HCT116 (cell line): ENCODE measurements at regions not wholly inside any gene's neighbourhood (a gene's known extent, or its start where the extent isn't known, plus 50 kb on each side); places are given as distances from the start of the nearest gene placed in this dataset.

Source experiments
- ATAC-seq: fragments of 200-7000 bp; cut with Tn5 transposase; 2 replicates; pipeline ENCODE4 v1.9.1; 2020; ENCODE audit warnings: mild to moderate bottlenecking, moderate library complexity
- BruUV-seq: library from RNA; stranded (reverse); fragments of 400-500 nt; replicated peaks from 2 replicates; lab custom pipeline; 2021; lab: Mats Ljungman, UMichigan
- CTCF ChIA-PET: fragments of 300-600 bp; sonication (Branson Sonifier 250); formaldehyde crosslinking; loops from one replicate; lab custom pipeline; 2021; ENCODE audit warnings: antibody characterized with exemption; lab: Charles Lee
- POLR2A ChIA-PET: fragments of 300-600, 350-600 bp; sonication (Branson Sonifier 250); formaldehyde crosslinking; loops from one replicate; lab custom pipeline; 2021; ENCODE audit warnings: antibody characterized with exemption; lab: Charles Lee
- RAD21 ChIA-PET, 2 experiments: fragments of 300-600 bp; sonication (Branson Sonifier 250); formaldehyde crosslinking; loops; one replicate each; lab custom pipeline; 2023; ENCODE audit warnings: low total read pairs in 2 of 2; ENCODE audit not compliant: uncharacterized antibody in 2 of 2, unreplicated experiment in 2 of 2, low non-redundant PET in 1 of 2; lab: Charles Lee
- DNase-seq: peaks from one replicate; pipeline ENCODE4 v3.0.0-alpha.2; 2010; ENCODE audit warnings: low read depth, low spot score
- H2AFZ ChIP-seq: fragments of 200-600 bp; shearing (Covaris generic), sonication (generic); 2 replicates; pipeline ENCODE4 v1.6.1; 2017; ENCODE audit warnings: low read depth, mixed run types, mixed read lengths, antibody characterized with exemption, low read length; ENCODE audit not compliant: poor library complexity, severe bottlenecking
- H3K27ac ChIP-seq: 2 replicates; pipeline ENCODE4 v1.5.1; 2012; ENCODE audit warnings: low read depth, low read length
- H3K27me3 ChIP-seq: fragments of 200-600 bp; sonication (generic); 2 replicates; pipeline ENCODE4 v1.6.1; 2016; ENCODE audit warnings: mixed run types, low read length, mixed read lengths; ENCODE audit not compliant: insufficient read depth
- H3K36me3 ChIP-seq, 2 experiments: fragments of 200-500 bp in 1 of 2; fragments of 200-600 bp in 1 of 2; sonication (Bioruptor generic) in 1 of 2; sonication (generic) in 1 of 2; 2 replicates each; pipeline versions ENCODE4 v1.5.1 to v1.6.1; 2014 to 2016; ENCODE audit warnings: low read length in 2 of 2, inconsistent platforms in 1 of 2, mixed read lengths in 1 of 2, mixed run types in 1 of 2; ENCODE audit not compliant: insufficient read depth in 2 of 2, control insufficient read depth in 1 of 2
- H3K4me1 ChIP-seq, 2 experiments: fragments of 200-600 bp in 1 of 2; sonication (generic) in 1 of 2; 2 replicates each; pipeline versions ENCODE4 v1.5.1 to v1.6.1; 2012 to 2017; ENCODE audit warnings: low read length in 2 of 2, inconsistent platforms in 1 of 2, mild to moderate bottlenecking in 1 of 2, mixed read lengths in 1 of 2, mixed run types in 1 of 2, moderate library complexity in 1 of 2; ENCODE audit not compliant: insufficient read depth in 2 of 2, control insufficient read depth in 1 of 2
- H3K4me2 ChIP-seq: fragments of 200-600 bp; sonication (generic); 2 replicates; pipeline ENCODE4 v1.6.1; 2017; ENCODE audit warnings: mixed run types, low read length, mixed read lengths
- H3K4me3 ChIP-seq, 2 experiments: fragments of 200-600 bp in 1 of 2; sonication (generic) in 1 of 2; replicated peaks in 1 of 2; 2 replicates each; pipeline ENCODE4 v1.5.1; 2011 to 2016; ENCODE audit warnings: low read length in 2 of 2, control low read depth in 1 of 2, low read depth in 1 of 2, mild to moderate bottlenecking in 1 of 2, mixed read lengths in 1 of 2, mixed run types in 1 of 2
- H3K79me2 ChIP-seq: fragments of 200-600 bp; sonication (generic); 2 replicates; pipeline ENCODE4 v1.6.1; 2017; ENCODE audit warnings: mild to moderate bottlenecking, mixed run types, low read length, moderate library complexity, mixed read lengths; ENCODE audit not compliant: insufficient read depth
- H3K9ac ChIP-seq: fragments of 200-600 bp; sonication (generic); 2 replicates; pipeline ENCODE4 v1.6.1; 2016; ENCODE audit warnings: low read length, mixed read lengths
- H3K9me2 ChIP-seq: fragments of 200-600 bp; sonication (generic), shearing (Covaris generic); 2 replicates; pipeline ENCODE4 v1.6.1; 2017; ENCODE audit warnings: mixed run types, mild to moderate bottlenecking, moderate library complexity; ENCODE audit not compliant: insufficient read depth
- H3K9me3 ChIP-seq, 2 experiments: fragments of 200-500 bp in 1 of 2; fragments of 200-600 bp in 1 of 2; sonication (Bioruptor generic) in 1 of 2; sonication (generic) in 1 of 2; 2 replicates each; pipeline ENCODE4 v1.6.1; 2014 to 2017; ENCODE audit warnings: low read length in 2 of 2, mixed read lengths in 2 of 2, inconsistent platforms in 1 of 2, low read depth in 1 of 2, mild to moderate bottlenecking in 1 of 2, mixed run types in 1 of 2, moderate library complexity in 1 of 2; ENCODE audit not compliant: control insufficient read depth in 1 of 2, insufficient read depth in 1 of 2
- H4K20me1 ChIP-seq: fragments of 200-600 bp; sonication (generic), shearing (Covaris generic); 2 replicates; pipeline ENCODE4 v1.6.1; 2017; ENCODE audit warnings: mixed run types, mild to moderate bottlenecking, moderate library complexity; ENCODE audit not compliant: insufficient read depth
- EGR1 ChIP-seq: IDR thresholded peaks from 2 replicates; pipeline ENCODE4 v1.6.1; 2012; ENCODE audit warnings: low read depth
- EZH2 ChIP-seq: fragments of 200-600 bp; sonication (generic); IDR thresholded peaks from 2 replicates; pipeline ENCODE4 v1.6.1; 2017; ENCODE audit warnings: antibody characterized with exemption, mixed run types
- EZH2phosphoT487 ChIP-seq: fragments of 200-600 bp; IDR thresholded peaks from 2 replicates; pipeline ENCODE4 v1.6.1; 2018; ENCODE audit warnings: antibody characterized with exemption, borderline replicate concordance
- FOSL1 ChIP-seq: IDR thresholded peaks from 2 replicates; pipeline ENCODE4 v1.6.1; 2012; ENCODE audit warnings: low read depth
- POLR2A ChIP-seq: IDR thresholded peaks from 2 replicates; pipeline ENCODE4 v1.7.0; 2011; ENCODE audit warnings: borderline replicate concordance; ENCODE audit not compliant: insufficient read depth, insufficient read length; ENCODE audit errors: extremely low read depth
- RAD21 ChIP-seq: IDR thresholded peaks from 2 replicates; pipeline ENCODE4 v1.6.1; 2012; ENCODE audit warnings: low read depth, mild to moderate bottlenecking
- SIN3A ChIP-seq: IDR thresholded peaks from 2 replicates; pipeline ENCODE4 v1.6.1; 2012; ENCODE audit warnings: low read depth
- YY1 ChIP-seq: IDR thresholded peaks from 2 replicates; pipeline ENCODE4 v1.6.1; 2011; ENCODE audit warnings: low read length, low read depth, moderate library complexity, mild to moderate bottlenecking; ENCODE audit not compliant: insufficient replicate concordance; ENCODE audit errors: extremely low read depth
- ZBTB33 ChIP-seq: IDR thresholded peaks from 2 replicates; pipeline ENCODE4 v1.6.1; 2011; ENCODE audit warnings: mild to moderate bottlenecking, low read length, moderate library complexity; ENCODE audit not compliant: insufficient replicate concordance; ENCODE audit errors: extremely low read depth
- ZNF274 ChIP-seq: fragments of 200-500 bp; sonication (Bioruptor generic); IDR thresholded peaks from 2 replicates; pipeline ENCODE4 v1.6.1; 2014; ENCODE audit warnings: mild to moderate bottlenecking, low read depth, low read length, inconsistent platforms
- intact Hi-C: fragments of 100-400 bp; cut with micrococcal nuclease; formaldehyde crosslinking; loops from 2 replicates; pipeline ENCODE4 v1.10.0; 2022
- TF ChIP-seq, protein P1 (sequence below), 3 experiments: fragments of 200-600 bp in 1 of 3; sonication (generic) in 1 of 3; IDR thresholded peaks in 2 of 3; conservative IDR thresholded peaks in 1 of 3; 2 replicates each; pipeline ENCODE4 v1.5.1; 2012 to 2017; ENCODE audit warnings: low read depth in 2 of 3, low read length in 2 of 3, antibody characterized with exemption in 1 of 3, borderline replicate concordance in 1 of 3, control low read depth in 1 of 3, mild to moderate bottlenecking in 1 of 3, mixed read lengths in 1 of 3, mixed run types in 1 of 3, moderate library complexity in 1 of 3; ENCODE audit not compliant: insufficient read depth in 1 of 3

GRCh38 chr6:6758915-6759654, 170.6 kb downstream of the LY86 start:
- Histone ChIP-seq H3K79me2 (no peaks in the 10 kb centered on the region), H3K27ac (no peak overlapping the region), H3K4me1 (peaks cover 0 to 12% of the 10 kb centered on the region in 2 experiments; a peak in 2 of 4 replicates), H3K9me3 (no peaks in the 10 kb centered on the region), H3K4me3 (no peak overlapping the region), H3K9ac (no peak overlapping the region), H2AFZ (no peak overlapping the region), H3K9me2 (no peaks in the 10 kb centered on the region), H3K27me3 (no peaks in the 10 kb centered on the region), H3K36me3 (no peaks in the 10 kb centered on the region), H3K4me2 (no peak overlapping the region), H4K20me1 (no peaks in the 10 kb centered on the region)
- peak; percentile 73 for TF ChIP-seq RAD21
- TF ChIP-seq YY1, result no peak
- TF ChIP-seq ZNF274, result no peak
- no peak for TF ChIP-seq POLR2A
- no peak for TF ChIP-seq ZBTB33
- TF ChIP-seq FOSL1, result no peak
- TF ChIP-seq, protein P1, sequence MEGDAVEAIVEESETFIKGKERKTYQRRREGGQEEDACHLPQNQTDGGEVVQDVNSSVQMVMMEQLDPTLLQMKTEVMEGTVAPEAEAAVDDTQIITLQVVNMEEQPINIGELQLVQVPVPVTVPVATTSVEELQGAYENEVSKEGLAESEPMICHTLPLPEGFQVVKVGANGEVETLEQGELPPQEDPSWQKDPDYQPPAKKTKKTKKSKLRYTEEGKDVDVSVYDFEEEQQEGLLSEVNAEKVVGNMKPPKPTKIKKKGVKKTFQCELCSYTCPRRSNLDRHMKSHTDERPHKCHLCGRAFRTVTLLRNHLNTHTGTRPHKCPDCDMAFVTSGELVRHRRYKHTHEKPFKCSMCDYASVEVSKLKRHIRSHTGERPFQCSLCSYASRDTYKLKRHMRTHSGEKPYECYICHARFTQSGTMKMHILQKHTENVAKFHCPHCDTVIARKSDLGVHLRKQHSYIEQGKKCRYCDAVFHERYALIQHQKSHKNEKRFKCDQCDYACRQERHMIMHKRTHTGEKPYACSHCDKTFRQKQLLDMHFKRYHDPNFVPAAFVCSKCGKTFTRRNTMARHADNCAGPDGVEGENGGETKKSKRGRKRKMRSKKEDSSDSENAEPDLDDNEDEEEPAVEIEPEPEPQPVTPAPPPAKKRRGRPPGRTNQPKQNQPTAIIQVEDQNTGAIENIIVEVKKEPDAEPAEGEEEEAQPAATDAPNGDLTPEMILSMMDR (IDR thresholded peaks at IDR 0.05 in 2 of 3, conservative IDR thresholded peaks at IDR 0.05 in 1 of 3; ENCODE audit: borderline replicate concordance in 1 of 3, insufficient read depth in 1 of 3, low read depth in 2 of 3, low read length in 2 of 3), result peak in 2 of 3 experiments; percentile 53 to 60; a peak in 5 of 6 replicates
- TF ChIP-seq EZH2phosphoT487, result no peak
- TF ChIP-seq EGR1, result no peak
- no peak for TF ChIP-seq SIN3A
- no peak for TF ChIP-seq EZH2
- peak; percentile 32 for DNase-seq
- peak; percentile 91 for ATAC-seq
- RAD21 ChIA-PET, result interaction anchor here (0.7 kb wide), 2 partner anchors 62 to 66 kb away, joined by 3 read pairs; no protein-coding TSS in a partner anchor
- POLR2A ChIA-PET, result interaction anchor here (0.5 kb wide), 1 partner anchor 465 kb away, joined by 3 read pairs; no protein-coding TSS in a partner anchor
- intact Hi-C loops, result no loop called here
- CTCF ChIA-PET, result interaction anchor here (0.7 to 2.3 kb wide), 6 partner anchors 8 to 480 kb away, joined by 3 to 9 read pairs (median 4); no protein-coding TSS in a partner anchor
- BruUV-seq, result no TSS peak
